IPS-18c (cell line): ENCODE measurements at regions not wholly inside any gene's neighbourhood (a gene's known extent, or its start where the extent isn't known, plus 50 kb on each side); places are given as distances from the start of the nearest gene placed in this dataset.
"Not testable (repeated sequence)": the region's sequence is repeated elsewhere in the genome, so short reads cannot be mapped to it uniquely, and the experiment has no call there.

ENCODE experiments used
- H3K4me3 ChIP-seq: 2 replicates; pipeline ENCODE4 v1.7.0; 2013; ENCODE audit warnings: low read depth, mild to moderate bottlenecking, low read length, moderate library complexity; ENCODE audit not compliant: insufficient read depth
- H3K9me3 ChIP-seq: one replicate; pipeline ENCODE4 v1.6.1; 2013; ENCODE audit warnings: mild to moderate bottlenecking, low read length, moderate library complexity; ENCODE audit not compliant: control insufficient read depth, insufficient read depth

- Histone ChIP-seq H3K4me3 (no peak overlapping the region), H3K9me3 (no peaks in the 10 kb centered on the region)
Measured at GRCh38 chr5:106825374-106825773, 845.4 kb downstream of the EFNA5 start.

- Histone ChIP-seq H3K9me3 (no peaks in the 10 kb centered on the region), H3K4me3 (no peak overlapping the region)
Measured at GRCh38 chr5:106822851-106823250, 847.9 kb downstream of the EFNA5 start.

GRCh38 chr5:106818552-106818951 lies 852.2 kb downstream of the EFNA5 start:
- Histone ChIP-seq H3K9me3 (no peaks in the 10 kb centered on the region), H3K4me3 (no peak overlapping the region)

GRCh38 chr5:106814961-106815360 lies 855.8 kb downstream of the EFNA5 start:
- H3K4me3 ChIP-seq: no peak overlapping the region
- no peaks in the 10 kb centered on the region for H3K9me3 ChIP-seq

GRCh38 chr5:106801554-106801953 lies 869.2 kb downstream of the EFNA5 start:
- no peaks in the 10 kb centered on the region for H3K9me3 ChIP-seq
- H3K4me3 ChIP-seq: no peak overlapping the region

GRCh38 chr5:106797996-106798395 lies 872.7 kb downstream of the EFNA5 start:
- H3K4me3 ChIP-seq: no peak overlapping the region
- no peaks in the 10 kb centered on the region for H3K9me3 ChIP-seq

GRCh38 chr5:106796081-106796480 lies 874.7 kb downstream of the EFNA5 start:
- Histone ChIP-seq H3K4me3 (no peak overlapping the region), H3K9me3 (peaks cover 2% of the 10 kb centered on the region)

GRCh38 chr5:106784846-106785245 lies 885.9 kb downstream of the EFNA5 start:
- Histone ChIP-seq H3K9me3 (no peaks in the 10 kb centered on the region), H3K4me3 (no peak overlapping the region)

- no peak overlapping the region for H3K4me3 ChIP-seq
- peaks cover 2% of the 10 kb centered on the region for H3K9me3 ChIP-seq
Measured at GRCh38 chr5:106780355-106780754, 890.4 kb downstream of the EFNA5 start.

- H3K4me3 ChIP-seq, H3K9me3 ChIP-seq: not testable (repeated sequence)
Measured at GRCh38 chr5:106776515-106776914, 894.2 kb downstream of the EFNA5 start.

- Histone ChIP-seq H3K4me3 (no peak overlapping the region), H3K9me3 (no peaks in the 10 kb centered on the region)
Measured at GRCh38 chr5:106768392-106768791, 902.3 kb downstream of the EFNA5 start.

- Histone ChIP-seq H3K4me3 (no peak overlapping the region), H3K9me3 (no peaks in the 10 kb centered on the region)
Measured at GRCh38 chr5:106766916-106767315, 903.8 kb downstream of the EFNA5 start.

GRCh38 chr5:106759581-106759980 lies 911.2 kb downstream of the EFNA5 start:
- H3K4me3 ChIP-seq: no peak overlapping the region
- H3K9me3 ChIP-seq: no peaks in the 10 kb centered on the region

- no peak overlapping the region for H3K4me3 ChIP-seq
- H3K9me3 ChIP-seq: no peaks in the 10 kb centered on the region
Measured at GRCh38 chr5:106759152-106759551, 911.6 kb downstream of the EFNA5 start.

- H3K9me3 ChIP-seq: no peaks in the 10 kb centered on the region
- H3K4me3 ChIP-seq: no peak overlapping the region
Measured at GRCh38 chr5:106757672-106758071, 913.1 kb downstream of the EFNA5 start.

- Histone ChIP-seq H3K4me3 (no peak overlapping the region), H3K9me3 (no peaks in the 10 kb centered on the region)
Measured at GRCh38 chr5:106755789-106756188, 914.9 kb downstream of the EFNA5 start.

GRCh38 chr5:106755066-106755465 lies 915.7 kb downstream of the EFNA5 start:
- Histone ChIP-seq H3K4me3 (no peak overlapping the region), H3K9me3 (no peaks in the 10 kb centered on the region)

- Histone ChIP-seq H3K9me3 (no peaks in the 10 kb centered on the region), H3K4me3 (no peak overlapping the region)
Measured at GRCh38 chr5:106749826-106750225, 920.9 kb downstream of the EFNA5 start.

GRCh38 chr5:106739127-106739526 lies 931.6 kb downstream of the EFNA5 start:
- no peaks in the 10 kb centered on the region for H3K9me3 ChIP-seq

GRCh38 chr5:106737111-106737510 lies 933.6 kb downstream of the EFNA5 start:
- H3K4me3 ChIP-seq: no peak overlapping the region

More at GRCh38 chr5:106739127-106739526, 931.6 kb downstream of the EFNA5 start:
- no peak overlapping the region for H3K4me3 ChIP-seq

More at GRCh38 chr5:106737111-106737510, 933.6 kb downstream of the EFNA5 start:
- no peaks in the 10 kb centered on the region for H3K9me3 ChIP-seq
